HCT116 (cell line): ENCODE measurements at regions not wholly inside any gene's neighbourhood (a gene's known extent, or its start where the extent isn't known, plus 50 kb on each side); places are given as distances from the start of the nearest gene placed in this dataset.

ENCODE experiments used
- ATAC-seq: fragments of 200-7000 bp; cut with Tn5 transposase; 2 replicates; pipeline ENCODE4 v1.9.1; 2020; ENCODE audit warnings: mild to moderate bottlenecking, moderate library complexity
- BruUV-seq: library from RNA; stranded (reverse); fragments of 400-500 nt; replicated peaks from 2 replicates; lab custom pipeline; 2021; lab: Mats Ljungman, UMichigan
- CTCF ChIA-PET: fragments of 300-600 bp; sonication (Branson Sonifier 250); formaldehyde crosslinking; loops from one replicate; lab custom pipeline; 2021; ENCODE audit warnings: antibody characterized with exemption; lab: Charles Lee
- POLR2A ChIA-PET: fragments of 300-600, 350-600 bp; sonication (Branson Sonifier 250); formaldehyde crosslinking; loops from one replicate; lab custom pipeline; 2021; ENCODE audit warnings: antibody characterized with exemption; lab: Charles Lee
- RAD21 ChIA-PET, 2 experiments: fragments of 300-600 bp; sonication (Branson Sonifier 250); formaldehyde crosslinking; loops; one replicate each; lab custom pipeline; 2023; ENCODE audit warnings: low total read pairs in 2 of 2; ENCODE audit not compliant: uncharacterized antibody in 2 of 2, unreplicated experiment in 2 of 2, low non-redundant PET in 1 of 2; lab: Charles Lee
- DNase-seq: peaks from one replicate; pipeline ENCODE4 v3.0.0-alpha.2; 2010; ENCODE audit warnings: low read depth, low spot score
- H2AFZ ChIP-seq: fragments of 200-600 bp; shearing (Covaris generic), sonication (generic); 2 replicates; pipeline ENCODE4 v1.6.1; 2017; ENCODE audit warnings: low read depth, mixed run types, mixed read lengths, antibody characterized with exemption, low read length; ENCODE audit not compliant: poor library complexity, severe bottlenecking
- H3K27ac ChIP-seq: 2 replicates; pipeline ENCODE4 v1.5.1; 2012; ENCODE audit warnings: low read depth, low read length
- H3K27me3 ChIP-seq: fragments of 200-600 bp; sonication (generic); 2 replicates; pipeline ENCODE4 v1.6.1; 2016; ENCODE audit warnings: mixed run types, low read length, mixed read lengths; ENCODE audit not compliant: insufficient read depth
- H3K36me3 ChIP-seq, 2 experiments: fragments of 200-500 bp in 1 of 2; fragments of 200-600 bp in 1 of 2; sonication (Bioruptor generic) in 1 of 2; sonication (generic) in 1 of 2; 2 replicates each; pipeline versions ENCODE4 v1.5.1 to v1.6.1; 2014 to 2016; ENCODE audit warnings: low read length in 2 of 2, inconsistent platforms in 1 of 2, mixed read lengths in 1 of 2, mixed run types in 1 of 2; ENCODE audit not compliant: insufficient read depth in 2 of 2, control insufficient read depth in 1 of 2
- H3K4me1 ChIP-seq, 2 experiments: fragments of 200-600 bp in 1 of 2; sonication (generic) in 1 of 2; 2 replicates each; pipeline versions ENCODE4 v1.5.1 to v1.6.1; 2012 to 2017; ENCODE audit warnings: low read length in 2 of 2, inconsistent platforms in 1 of 2, mild to moderate bottlenecking in 1 of 2, mixed read lengths in 1 of 2, mixed run types in 1 of 2, moderate library complexity in 1 of 2; ENCODE audit not compliant: insufficient read depth in 2 of 2, control insufficient read depth in 1 of 2
- H3K4me2 ChIP-seq: fragments of 200-600 bp; sonication (generic); 2 replicates; pipeline ENCODE4 v1.6.1; 2017; ENCODE audit warnings: mixed run types, low read length, mixed read lengths
- H3K4me3 ChIP-seq, 2 experiments: fragments of 200-600 bp in 1 of 2; sonication (generic) in 1 of 2; replicated peaks in 1 of 2; 2 replicates each; pipeline ENCODE4 v1.5.1; 2011 to 2016; ENCODE audit warnings: low read length in 2 of 2, control low read depth in 1 of 2, low read depth in 1 of 2, mild to moderate bottlenecking in 1 of 2, mixed read lengths in 1 of 2, mixed run types in 1 of 2
- H3K79me2 ChIP-seq: fragments of 200-600 bp; sonication (generic); 2 replicates; pipeline ENCODE4 v1.6.1; 2017; ENCODE audit warnings: mild to moderate bottlenecking, mixed run types, low read length, moderate library complexity, mixed read lengths; ENCODE audit not compliant: insufficient read depth
- H3K9ac ChIP-seq: fragments of 200-600 bp; sonication (generic); 2 replicates; pipeline ENCODE4 v1.6.1; 2016; ENCODE audit warnings: low read length, mixed read lengths
- H3K9me2 ChIP-seq: fragments of 200-600 bp; sonication (generic), shearing (Covaris generic); 2 replicates; pipeline ENCODE4 v1.6.1; 2017; ENCODE audit warnings: mixed run types, mild to moderate bottlenecking, moderate library complexity; ENCODE audit not compliant: insufficient read depth
- H3K9me3 ChIP-seq, 2 experiments: fragments of 200-500 bp in 1 of 2; fragments of 200-600 bp in 1 of 2; sonication (Bioruptor generic) in 1 of 2; sonication (generic) in 1 of 2; 2 replicates each; pipeline ENCODE4 v1.6.1; 2014 to 2017; ENCODE audit warnings: low read length in 2 of 2, mixed read lengths in 2 of 2, inconsistent platforms in 1 of 2, low read depth in 1 of 2, mild to moderate bottlenecking in 1 of 2, mixed run types in 1 of 2, moderate library complexity in 1 of 2; ENCODE audit not compliant: control insufficient read depth in 1 of 2, insufficient read depth in 1 of 2
- H4K20me1 ChIP-seq: fragments of 200-600 bp; sonication (generic), shearing (Covaris generic); 2 replicates; pipeline ENCODE4 v1.6.1; 2017; ENCODE audit warnings: mixed run types, mild to moderate bottlenecking, moderate library complexity; ENCODE audit not compliant: insufficient read depth
- ATF3 ChIP-seq: IDR thresholded peaks from 2 replicates; pipeline ENCODE4 v1.6.1; 2012
- CEBPB ChIP-seq: IDR thresholded peaks from 2 replicates; pipeline ENCODE4 v1.6.1; 2012; ENCODE audit warnings: low read depth
- CTCF ChIP-seq, 3 experiments: fragments of 200-600 bp in 1 of 3; sonication (generic) in 1 of 3; IDR thresholded peaks in 2 of 3; conservative IDR thresholded peaks in 1 of 3; 2 replicates each; pipeline ENCODE4 v1.5.1; 2012 to 2017; ENCODE audit warnings: low read depth in 2 of 3, low read length in 2 of 3, antibody characterized with exemption in 1 of 3, borderline replicate concordance in 1 of 3, control low read depth in 1 of 3, mild to moderate bottlenecking in 1 of 3, mixed read lengths in 1 of 3, mixed run types in 1 of 3, moderate library complexity in 1 of 3; ENCODE audit not compliant: insufficient read depth in 1 of 3
- EGR1 ChIP-seq: IDR thresholded peaks from 2 replicates; pipeline ENCODE4 v1.6.1; 2012; ENCODE audit warnings: low read depth
- EZH2 ChIP-seq: fragments of 200-600 bp; sonication (generic); IDR thresholded peaks from 2 replicates; pipeline ENCODE4 v1.6.1; 2017; ENCODE audit warnings: antibody characterized with exemption, mixed run types
- EZH2phosphoT487 ChIP-seq: fragments of 200-600 bp; IDR thresholded peaks from 2 replicates; pipeline ENCODE4 v1.6.1; 2018; ENCODE audit warnings: antibody characterized with exemption, borderline replicate concordance
- FOSL1 ChIP-seq: IDR thresholded peaks from 2 replicates; pipeline ENCODE4 v1.6.1; 2012; ENCODE audit warnings: low read depth
- JUND ChIP-seq: IDR thresholded peaks from 2 replicates; pipeline ENCODE4 v1.6.1; 2012
- MAX ChIP-seq: IDR thresholded peaks from 2 replicates; pipeline ENCODE4 v1.6.1; 2012
- POLR2A ChIP-seq: IDR thresholded peaks from 2 replicates; pipeline ENCODE4 v1.7.0; 2011; ENCODE audit warnings: borderline replicate concordance; ENCODE audit not compliant: insufficient read depth, insufficient read length; ENCODE audit errors: extremely low read depth
- REST ChIP-seq: IDR thresholded peaks from 2 replicates; pipeline ENCODE4 v1.6.1; 2012; ENCODE audit warnings: low read depth
- SIN3A ChIP-seq: IDR thresholded peaks from 2 replicates; pipeline ENCODE4 v1.6.1; 2012; ENCODE audit warnings: low read depth
- SP1 ChIP-seq: IDR thresholded peaks from 2 replicates; pipeline ENCODE4 v1.6.1; 2012; ENCODE audit warnings: low read depth
- SRF ChIP-seq: IDR thresholded peaks from 2 replicates; pipeline ENCODE4 v1.6.1; 2012; ENCODE audit warnings: low read depth
- TCF7L2 ChIP-seq: IDR thresholded peaks from 2 replicates; pipeline ENCODE4 v1.7.0; 2011; ENCODE audit warnings: borderline replicate concordance, inconsistent platforms; ENCODE audit not compliant: insufficient read depth, insufficient read length; ENCODE audit errors: extremely low read depth
- ZBTB33 ChIP-seq: IDR thresholded peaks from 2 replicates; pipeline ENCODE4 v1.6.1; 2011; ENCODE audit warnings: mild to moderate bottlenecking, low read length, moderate library complexity; ENCODE audit not compliant: insufficient replicate concordance; ENCODE audit errors: extremely low read depth
- ZFX ChIP-seq: fragments of 450-650 bp; IDR thresholded peaks from 2 replicates; pipeline ENCODE4 v1.6.1; 2017
- intact Hi-C: fragments of 100-400 bp; cut with micrococcal nuclease; formaldehyde crosslinking; loops from 2 replicates; pipeline ENCODE4 v1.10.0; 2022

GRCh38 chr7:125462615-125463014, 533.0 kb upstream of the POT1 start (continued):
- TF ChIP-seq CTCF (IDR thresholded peaks at IDR 0.05 in 2 of 3, conservative IDR thresholded peaks at IDR 0.05 in 1 of 3; ENCODE audit: borderline replicate concordance in 1 of 3, insufficient read depth in 1 of 3, low read depth in 2 of 3, low read length in 2 of 3) (no peak), FOSL1 (no peak), POLR2A (no peak)
- TF ChIP-seq, all 23 proteins: peak for 0

- RAD21 ChIA-PET = no interaction called here
- Histone ChIP-seq H4K20me1 (no peaks in the 10 kb centered on the region), H3K27ac (no peak overlapping the region), H3K9me3 (no peaks in the 10 kb centered on the region), H3K79me2 (no peaks in the 10 kb centered on the region), H3K9me2 (no peaks in the 10 kb centered on the region), H3K4me3 (no peak overlapping the region), H3K9ac (no peak overlapping the region)
- POLR2A ChIA-PET = no interaction called here
- intact Hi-C loops = no loop called here
- ATAC-seq = no peak
- BruUV-seq = no TSS peak
- CTCF ChIA-PET = no interaction called here
- DNase-seq = no peak
- no peak for TF ChIP-seq SRF
- TF ChIP-seq EGR1 = no peak
- no peak for TF ChIP-seq ZBTB33
- no peak for TF ChIP-seq ATF3
- TF ChIP-seq REST = no peak
- no peak for TF ChIP-seq CEBPB
- TF ChIP-seq TCF7L2 = no peak
- no peak for TF ChIP-seq JUND
- TF ChIP-seq SP1 = no peak
- TF ChIP-seq EZH2phosphoT487 = no peak
- TF ChIP-seq SIN3A = no peak
- TF ChIP-seq MAX = no peak
- no peak for TF ChIP-seq EZH2
- TF ChIP-seq ZFX = no peak
- TF ChIP-seq, all 23 proteins: peak for 0
- Histone ChIP-seq H2AFZ (no peak overlapping the region), H3K4me1 (no peaks in the 10 kb centered on the region), H3K27me3 (no peaks in the 10 kb centered on the region), H3K4me2 (no peak overlapping the region), H3K36me3 (no peaks in the 10 kb centered on the region)
These were observed 529.4 kb upstream of the POT1 start for GRCh38 chr7:125459038-125459437.
